ENCODE measurements at regions not wholly inside any gene's neighbourhood (a gene's known extent, or its start where the extent isn't known, plus 50 kb on each side); places are given as distances from the start of the nearest gene placed in this dataset.
A peak's percentile ranks its signal among the peaks of the same experiment; 100 is the strongest.

GRCh38 chr22:46052801-46053562 lies 76.0 kb upstream of the WNT7B start:
- ChIA-PET POLR2A (ENCODE audit: unreplicated experiment) (no interaction called here), CTCF (interaction anchor here (2.1 kb wide), 1 partner anchor 47 kb away, joined by 7 read pairs; no protein-coding TSS in a partner anchor)
- Histone ChIP-seq H2BK120ac (ENCODE audit: low read depth, low read length) (peak overlapping the region; percentile 19; the same call in 1 of the 2 replicates), H2BK15ac (ENCODE audit: low read depth, low read length) (no peak overlapping the region; the same call in 2 of the 3 replicates), H4K5ac (ENCODE audit: low read depth, low read length) (peak overlapping the region; percentile 74), H3K4me3 (ENCODE audit: insufficient read depth, low read depth, low read length) (peak overlapping the region; percentile 77; the same call in 1 of the 2 replicates), H3K18ac (ENCODE audit: low read depth, low read length) (peak overlapping the region; percentile 51), H2BK20ac (ENCODE audit: low read depth, low read length) (peak overlapping the region; percentile 20; the same call in 1 of the 2 replicates), H4K8ac (ENCODE audit: low read depth in 2 of 2, low read length in 2 of 2) (peak overlapping the region; percentile 84 to 86), H3K27me3 (ENCODE audit: control insufficient read depth, insufficient read depth, low read length) (no peaks in the 10 kb centered on the region), H3K23ac (ENCODE audit: low read depth, low read length) (peak overlapping the region; percentile 87), H3K9me1 (ENCODE audit: insufficient read depth, low read length) (peaks cover 7% of the 10 kb centered on the region; the same call in 1 of the 2 replicates), H3K9me3 (ENCODE audit: control insufficient read depth, insufficient read depth, low read length) (no peaks in the 10 kb centered on the region), H4K91ac (ENCODE audit: insufficient read depth, low read depth, low read length) (peak overlapping the region; percentile 72), H3K9ac (ENCODE audit: low read depth, low read length) (peak overlapping the region; percentile 51), H3K79me1 (ENCODE audit: low read depth in 1 of 2, low read length in 2 of 2) (peaks cover 29 to 64% of the 10 kb centered on the region in 2 experiments), H3K4me1 (ENCODE audit: control insufficient read depth, insufficient read depth, low read length) (peaks cover 25% of the 10 kb centered on the region), H3K4ac (ENCODE audit: low read depth, low read length) (peak overlapping the region; percentile 74), H3K56ac (ENCODE audit: extremely low read depth, insufficient read depth, low read length) (peak overlapping the region; percentile 28; the same call in 1 of the 2 replicates), H2BK5ac (ENCODE audit: low read depth, low read length, poor library complexity, severe bottlenecking) (peak overlapping the region; percentile 57), H3K36me3 (ENCODE audit: control insufficient read depth, insufficient read depth, low read length) (peaks cover 7% of the 10 kb centered on the region; the same call in 1 of the 2 replicates), H3K27ac (ENCODE audit: insufficient read depth, low read length) (peak overlapping the region; percentile 75), H2AK9ac (replicated peaks; ENCODE audit: low read depth, low read length, poor library complexity) (peak overlapping the region; percentile 96), H2AK5ac (ENCODE audit: low read depth, low read length) (peak overlapping the region; percentile 83), H3K4me2 (ENCODE audit: low read depth, low read length) (peak overlapping the region; percentile 75), H2AFZ (replicated peaks; ENCODE audit: low read length, poor library complexity) (peak overlapping the region; percentile 92), H4K20me1 (ENCODE audit: insufficient read depth, low read length) (no peaks in the 10 kb centered on the region), H3K14ac (replicated peaks; ENCODE audit: low read depth, low read length) (peak overlapping the region; percentile 88)
- DNase-seq (no peak), ATAC-seq (ENCODE audit: low read depth) (peak; percentile 28)
- dilution Hi-C loops (cut with HindIII; ENCODE audit: low sequenced_read_pairs, unreplicated experiment) (no loop called here), intact Hi-C loops (cut with micrococcal nuclease) (no loop called here), in situ Hi-C loops (cut with MboI; ENCODE audit: low sequenced_read_pairs) (no loop called here)
- 46% methylated on average over 5 of the region's 26 CpGs; no CpG with 5 or more reads in 1 of the 2 experiments for WGBS, 2 experiments (ENCODE audit: extremely low coverage in 2 of 2, insufficient read length in 1 of 2)
- no peak for TF ChIP-seq POLR2A (IDR thresholded peaks at IDR 0.05; ENCODE audit: low read depth, low read length)
- TF ChIP-seq RAD21 (IDR thresholded peaks at IDR 0.05; ENCODE audit: low read length) = no peak
- TF ChIP-seq MXI1 (IDR thresholded peaks at IDR 0.05; ENCODE audit: borderline replicate concordance, low read depth, low read length) = no peak
- BruUV-seq (replicated peaks) = no TSS peak

Measured in IMR-90 (cell line).